ENCODE measurements at regions not wholly inside any gene's neighbourhood (a gene's known extent, or its start where the extent isn't known, plus 50 kb on each side); places are given as distances from the start of the nearest gene placed in this dataset.

GRCh38 chr7:11298220-11298619, 324.5 kb downstream of the PHF14 start:
- 80% methylated on average over 11 of the region's 11 CpGs for WGBS
- TF ChIP-seq, protein P1, sequence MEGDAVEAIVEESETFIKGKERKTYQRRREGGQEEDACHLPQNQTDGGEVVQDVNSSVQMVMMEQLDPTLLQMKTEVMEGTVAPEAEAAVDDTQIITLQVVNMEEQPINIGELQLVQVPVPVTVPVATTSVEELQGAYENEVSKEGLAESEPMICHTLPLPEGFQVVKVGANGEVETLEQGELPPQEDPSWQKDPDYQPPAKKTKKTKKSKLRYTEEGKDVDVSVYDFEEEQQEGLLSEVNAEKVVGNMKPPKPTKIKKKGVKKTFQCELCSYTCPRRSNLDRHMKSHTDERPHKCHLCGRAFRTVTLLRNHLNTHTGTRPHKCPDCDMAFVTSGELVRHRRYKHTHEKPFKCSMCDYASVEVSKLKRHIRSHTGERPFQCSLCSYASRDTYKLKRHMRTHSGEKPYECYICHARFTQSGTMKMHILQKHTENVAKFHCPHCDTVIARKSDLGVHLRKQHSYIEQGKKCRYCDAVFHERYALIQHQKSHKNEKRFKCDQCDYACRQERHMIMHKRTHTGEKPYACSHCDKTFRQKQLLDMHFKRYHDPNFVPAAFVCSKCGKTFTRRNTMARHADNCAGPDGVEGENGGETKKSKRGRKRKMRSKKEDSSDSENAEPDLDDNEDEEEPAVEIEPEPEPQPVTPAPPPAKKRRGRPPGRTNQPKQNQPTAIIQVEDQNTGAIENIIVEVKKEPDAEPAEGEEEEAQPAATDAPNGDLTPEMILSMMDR (IDR thresholded peaks at IDR 0.05), result no peak
- no peak for TF ChIP-seq POLR2A (IDR thresholded peaks at IDR 0.05)
- no peak for TF ChIP-seq POLR2AphosphoS5 (IDR thresholded peaks at IDR 0.05)
- no peak for TF ChIP-seq EP300 (IDR thresholded peaks at IDR 0.05)
- no peak overlapping the region for H3K4me3 ChIP-seq
- H3K27ac ChIP-seq, result no peak overlapping the region
- DNase-seq (ENCODE audit: low spot score in 2 of 2), result no peak
- H3K27me3 ChIP-seq, result no peaks in the 10 kb centered on the region
- no peaks in the 10 kb centered on the region for H3K9me3 ChIP-seq
- H3K36me3 ChIP-seq, result no peaks in the 10 kb centered on the region
- H3K4me1 ChIP-seq, result no peaks in the 10 kb centered on the region

DNA sequence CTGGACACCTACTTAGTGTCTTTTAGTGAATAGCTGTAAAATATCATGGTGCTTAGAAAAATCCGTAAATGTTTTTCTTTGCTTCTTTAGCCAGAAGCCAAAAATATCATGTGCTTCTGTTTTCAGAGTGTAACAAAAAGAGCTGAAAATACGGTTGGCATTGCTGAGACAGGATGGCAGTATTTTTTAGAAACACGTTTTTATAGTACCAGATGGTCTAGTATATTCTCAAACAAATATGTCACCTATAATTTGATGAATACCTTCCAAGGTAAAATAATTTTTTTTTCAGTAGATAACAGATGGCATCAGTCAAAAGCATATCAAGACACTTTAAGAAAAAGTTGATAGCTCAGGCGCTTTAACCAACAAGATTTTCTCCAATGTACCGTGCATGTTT, 326.6 kb downstream of the PHF14 start:
- WGBS, result 54% methylated on average over 5 of the region's 5 CpGs
- no peak for DNase-seq (ENCODE audit: low spot score in 2 of 2)
- TF ChIP-seq EP300 (IDR thresholded peaks at IDR 0.05), result no peak
- TF ChIP-seq POLR2AphosphoS5 (IDR thresholded peaks at IDR 0.05), result no peak
- no peak for TF ChIP-seq POLR2A (IDR thresholded peaks at IDR 0.05)
- TF ChIP-seq, protein P1 (IDR thresholded peaks at IDR 0.05), result no peak
- H3K4me1 ChIP-seq, result no peaks in the 10 kb centered on the region
- H3K27me3 ChIP-seq, result no peaks in the 10 kb centered on the region
- no peaks in the 10 kb centered on the region for H3K9me3 ChIP-seq
- no peaks in the 10 kb centered on the region for H3K36me3 ChIP-seq
- H3K27ac ChIP-seq, result no peak overlapping the region
- H3K4me3 ChIP-seq, result no peak overlapping the region

- Histone ChIP-seq H3K4me3 (no peak overlapping the region), H3K36me3 (no peaks in the 10 kb centered on the region), H3K4me1 (no peaks in the 10 kb centered on the region), H3K9me3 (no peaks in the 10 kb centered on the region), H3K27me3 (no peaks in the 10 kb centered on the region), H3K27ac (no peak overlapping the region)
- DNase-seq (ENCODE audit: low spot score in 2 of 2), result no peak
- TF ChIP-seq POLR2AphosphoS5 (IDR thresholded peaks at IDR 0.05), result no peak
- no peak for TF ChIP-seq POLR2A (IDR thresholded peaks at IDR 0.05)
- TF ChIP-seq EP300 (IDR thresholded peaks at IDR 0.05), result no peak
- TF ChIP-seq, protein P1 (IDR thresholded peaks at IDR 0.05), result no peak
These were observed 328.4 kb downstream of the PHF14 start for GRCh38 chr7:11302121-11302520.

GRCh38 chr7:11313801-11314200, 340.1 kb downstream of the PHF14 start:
- TF ChIP-seq POLR2AphosphoS5 (IDR thresholded peaks at IDR 0.05), result no peak
- TF ChIP-seq POLR2A (IDR thresholded peaks at IDR 0.05), result no peak
- TF ChIP-seq, protein P1 (IDR thresholded peaks at IDR 0.05), result no peak
- no peak for TF ChIP-seq EP300 (IDR thresholded peaks at IDR 0.05)
- 100% methylated on average over 2 of the region's 2 CpGs for WGBS
- H3K27me3 ChIP-seq, result no peaks in the 10 kb centered on the region

GRCh38 chr7:11315666-11316258, 342.1 kb downstream of the PHF14 start:
- no peak overlapping the region for H3K4me3 ChIP-seq
- no peak for DNase-seq (ENCODE audit: low spot score in 2 of 2)
- H3K9me3 ChIP-seq, result no peaks in the 10 kb centered on the region
- TF ChIP-seq, protein P1 (IDR thresholded peaks at IDR 0.05), result no peak
- no peak for TF ChIP-seq EP300 (IDR thresholded peaks at IDR 0.05)
- no peak for TF ChIP-seq POLR2A (IDR thresholded peaks at IDR 0.05)
- WGBS, result 88% methylated on average over 3 of the region's 3 CpGs
- H3K27ac ChIP-seq, result no peak overlapping the region
- no peaks in the 10 kb centered on the region for H3K27me3 ChIP-seq
- no peaks in the 10 kb centered on the region for H3K36me3 ChIP-seq
- H3K4me1 ChIP-seq, result no peaks in the 10 kb centered on the region

More at GRCh38 chr7:11313801-11314200, 340.1 kb downstream of the PHF14 start:
- no peaks in the 10 kb centered on the region for H3K9me3 ChIP-seq
- no peaks in the 10 kb centered on the region for H3K4me1 ChIP-seq
- no peak overlapping the region for H3K27ac ChIP-seq
- no peak for DNase-seq (ENCODE audit: low spot score in 2 of 2)
- no peak overlapping the region for H3K4me3 ChIP-seq
- no peaks in the 10 kb centered on the region for H3K36me3 ChIP-seq
